ENCODE measurements at regions not wholly inside any gene's neighbourhood (a gene's known extent, or its start where the extent isn't known, plus 50 kb on each side); places are given as distances from the start of the nearest gene placed in this dataset.

DNA sequence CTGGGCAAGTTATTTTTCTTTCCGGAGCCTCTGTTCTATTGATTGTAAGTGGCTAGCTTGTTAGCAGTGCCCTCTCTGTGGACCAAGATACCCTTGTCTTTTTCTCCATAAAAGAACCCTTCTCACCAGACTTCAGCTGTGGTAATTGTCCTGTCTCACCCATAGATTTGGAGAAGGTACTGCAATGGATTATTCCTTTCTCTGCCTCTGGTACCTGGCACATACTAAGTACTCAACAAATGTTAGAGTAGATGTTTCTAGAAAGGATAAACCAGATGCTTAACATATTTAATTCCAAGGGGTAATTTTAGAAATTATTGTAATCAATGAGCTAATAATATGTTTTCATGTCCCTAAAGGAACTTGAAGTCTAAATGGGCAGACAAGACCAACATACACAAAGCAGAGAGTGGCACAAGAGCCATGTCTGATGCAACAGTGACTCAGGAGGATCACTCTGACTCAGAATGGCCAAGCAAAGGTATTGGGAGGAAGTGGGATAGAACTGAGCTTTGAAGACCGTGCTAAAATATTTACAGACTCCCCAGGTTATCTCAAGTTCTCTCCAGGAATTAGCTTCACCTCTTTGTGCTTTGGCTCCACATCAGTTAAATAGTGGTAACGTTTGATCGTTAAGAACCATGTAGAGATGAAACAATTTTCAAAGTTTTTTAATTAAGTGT lies 129.7 kb upstream of the OSR1 start:
- TF ChIP-seq, protein P1, sequence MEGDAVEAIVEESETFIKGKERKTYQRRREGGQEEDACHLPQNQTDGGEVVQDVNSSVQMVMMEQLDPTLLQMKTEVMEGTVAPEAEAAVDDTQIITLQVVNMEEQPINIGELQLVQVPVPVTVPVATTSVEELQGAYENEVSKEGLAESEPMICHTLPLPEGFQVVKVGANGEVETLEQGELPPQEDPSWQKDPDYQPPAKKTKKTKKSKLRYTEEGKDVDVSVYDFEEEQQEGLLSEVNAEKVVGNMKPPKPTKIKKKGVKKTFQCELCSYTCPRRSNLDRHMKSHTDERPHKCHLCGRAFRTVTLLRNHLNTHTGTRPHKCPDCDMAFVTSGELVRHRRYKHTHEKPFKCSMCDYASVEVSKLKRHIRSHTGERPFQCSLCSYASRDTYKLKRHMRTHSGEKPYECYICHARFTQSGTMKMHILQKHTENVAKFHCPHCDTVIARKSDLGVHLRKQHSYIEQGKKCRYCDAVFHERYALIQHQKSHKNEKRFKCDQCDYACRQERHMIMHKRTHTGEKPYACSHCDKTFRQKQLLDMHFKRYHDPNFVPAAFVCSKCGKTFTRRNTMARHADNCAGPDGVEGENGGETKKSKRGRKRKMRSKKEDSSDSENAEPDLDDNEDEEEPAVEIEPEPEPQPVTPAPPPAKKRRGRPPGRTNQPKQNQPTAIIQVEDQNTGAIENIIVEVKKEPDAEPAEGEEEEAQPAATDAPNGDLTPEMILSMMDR (IDR thresholded peaks at IDR 0.05) = no peak
- TF ChIP-seq POLR2A (IDR thresholded peaks at IDR 0.05) (no peak), POLR2AphosphoS5 (IDR thresholded peaks at IDR 0.05) (no peak), EP300 (IDR thresholded peaks at IDR 0.05) (no peak)
- peaks cover 7 to 27% (median 14%) of the 10 kb centered on the region in 3 donors for H3K4me1 ChIP-seq
- WGBS, 2 donors (ENCODE audit: low coverage in 1 of 2) = 84 to 96% methylated on average over 4 of the region's 4 CpGs
- no peak for ATAC-seq
- H3K27me3 ChIP-seq = no peaks in the 10 kb centered on the region
- H3K27ac ChIP-seq = no peak overlapping the region
- H3K9me3 ChIP-seq = no peaks in the 10 kb centered on the region
- no peak overlapping the region for H3K4me3 ChIP-seq
- H3K36me3 ChIP-seq = no peaks in the 10 kb centered on the region

DNA sequence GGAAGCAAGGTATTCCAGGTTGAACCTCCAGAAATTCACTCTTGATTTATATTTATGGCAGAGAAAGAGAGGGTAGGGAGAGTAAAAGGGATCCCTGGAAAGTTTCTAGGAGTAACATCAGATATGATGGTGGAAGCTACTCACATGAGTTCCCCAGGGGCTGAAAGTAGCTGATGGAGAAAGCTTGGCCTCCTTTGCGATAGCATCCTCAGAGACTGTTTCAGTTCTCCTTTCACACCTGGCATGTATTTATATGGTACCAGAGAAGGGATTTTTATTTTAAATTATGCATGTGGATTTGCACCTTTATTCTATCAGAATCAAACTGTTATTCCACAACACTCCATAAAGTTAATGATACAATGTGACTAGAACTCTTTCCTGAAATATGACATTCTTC lies 126.3 kb upstream of the OSR1 start:
- WGBS, 2 donors (ENCODE audit: low coverage in 1 of 2) = 92 to 100% methylated on average over 1 of the region's 1 CpG
- H3K27me3 ChIP-seq = no peaks in the 10 kb centered on the region
- H3K4me3 ChIP-seq = no peak overlapping the region
- H3K27ac ChIP-seq = no peak overlapping the region
- no peaks in the 10 kb centered on the region for H3K36me3 ChIP-seq
- no peaks in the 10 kb centered on the region for H3K9me3 ChIP-seq
- ATAC-seq = no peak
- peaks cover 0 to 6% (median 1%) of the 10 kb centered on the region in 3 donors for H3K4me1 ChIP-seq
- TF ChIP-seq POLR2AphosphoS5 (IDR thresholded peaks at IDR 0.05) = no peak
- TF ChIP-seq EP300 (IDR thresholded peaks at IDR 0.05) = no peak
- no peak for TF ChIP-seq POLR2A (IDR thresholded peaks at IDR 0.05)
- TF ChIP-seq, protein P1 (IDR thresholded peaks at IDR 0.05) = no peak

DNA sequence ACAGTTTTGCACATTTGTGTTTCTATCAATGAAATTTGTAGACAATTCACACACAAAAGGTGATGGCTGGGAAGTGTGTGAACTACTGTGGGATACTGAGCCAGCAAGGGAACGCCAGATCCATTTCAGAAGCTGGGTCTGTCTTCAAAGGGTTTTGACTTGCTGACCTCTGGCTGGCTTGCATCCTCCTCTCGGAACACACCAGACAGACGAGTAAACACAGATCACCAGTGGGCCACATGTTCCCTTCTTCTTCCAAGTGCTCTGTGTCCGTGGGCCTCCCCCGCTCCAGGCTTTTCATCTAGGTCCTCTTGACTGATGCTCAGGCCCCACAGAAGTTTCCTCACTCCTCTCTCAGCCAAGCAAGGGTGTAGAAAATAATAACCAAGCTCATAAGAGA lies 122.2 kb upstream of the OSR1 start:
- H3K36me3 ChIP-seq = no peaks in the 10 kb centered on the region
- no peaks in the 10 kb centered on the region for H3K4me1 ChIP-seq
- H3K27ac ChIP-seq = no peak overlapping the region
- TF ChIP-seq, protein P1 (IDR thresholded peaks at IDR 0.05) = no peak
- no peak for TF ChIP-seq EP300 (IDR thresholded peaks at IDR 0.05)
- TF ChIP-seq POLR2A (IDR thresholded peaks at IDR 0.05) = no peak
- TF ChIP-seq POLR2AphosphoS5 (IDR thresholded peaks at IDR 0.05) = no peak
- WGBS, 2 donors (ENCODE audit: low coverage in 1 of 2) = 60% methylated on average over 5 of the region's 5 CpGs; no CpG with 5 or more reads in 1 of the 2 donors
- H3K27me3 ChIP-seq = no peaks in the 10 kb centered on the region
- no peak for ATAC-seq
- H3K9me3 ChIP-seq = no peaks in the 10 kb centered on the region
- no peak overlapping the region for H3K4me3 ChIP-seq

DNA sequence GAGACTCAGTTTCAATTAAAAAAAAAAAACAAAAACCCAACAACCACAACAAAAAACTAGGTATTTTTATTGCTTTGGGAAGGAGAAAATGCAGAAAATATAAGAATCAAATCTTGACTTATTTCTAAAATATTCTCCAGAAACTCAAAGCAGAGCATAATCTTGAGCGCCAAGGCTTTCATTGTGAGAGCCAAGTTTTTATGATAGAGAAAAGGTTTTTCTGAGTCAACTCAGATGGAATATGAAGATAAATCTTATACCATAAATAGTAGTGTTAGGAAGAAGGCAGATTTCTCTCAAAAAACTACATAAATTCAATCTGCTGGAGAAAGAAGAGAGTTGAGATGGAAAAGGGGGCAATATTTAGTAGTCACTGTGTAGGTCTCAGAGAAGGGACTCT lies 121.2 kb upstream of the OSR1 start:
- no peaks in the 10 kb centered on the region for H3K9me3 ChIP-seq
- no peak overlapping the region for H3K27ac ChIP-seq
- TF ChIP-seq EP300 (IDR thresholded peaks at IDR 0.05) (no peak), POLR2A (IDR thresholded peaks at IDR 0.05) (no peak), POLR2AphosphoS5 (IDR thresholded peaks at IDR 0.05) (no peak)
- TF ChIP-seq, protein P1 (IDR thresholded peaks at IDR 0.05) = no peak
- H3K4me3 ChIP-seq = no peak overlapping the region
- H3K36me3 ChIP-seq = no peaks in the 10 kb centered on the region
- 94 to 100% methylated on average over 1 of the region's 1 CpG for WGBS, 2 donors (ENCODE audit: low coverage in 1 of 2)
- H3K4me1 ChIP-seq = no peaks in the 10 kb centered on the region
- H3K27me3 ChIP-seq = no peaks in the 10 kb centered on the region
- no peak for ATAC-seq

DNA sequence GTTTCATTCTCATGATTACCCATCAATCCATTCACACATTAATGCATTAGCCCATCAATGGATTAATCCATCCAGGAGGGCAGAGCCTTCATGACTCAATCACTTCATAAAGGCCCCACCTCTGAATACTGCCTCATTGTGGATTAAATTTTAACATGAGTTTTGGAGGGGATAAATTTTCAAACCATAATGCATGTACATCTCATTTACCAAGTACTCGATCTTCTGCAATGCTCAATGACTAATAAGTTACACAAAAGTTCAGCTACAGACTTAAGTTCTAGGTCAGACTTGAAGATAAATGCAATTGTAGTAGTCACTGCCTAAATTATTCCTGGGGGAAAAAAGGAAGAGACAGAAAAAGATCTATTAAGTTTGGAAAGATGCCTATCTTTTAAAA lies 120.0 kb upstream of the OSR1 start:
- no peak for ATAC-seq
- WGBS, 2 donors (ENCODE audit: low coverage in 1 of 2) = 79 to 80% methylated on average over 1 of the region's 1 CpG
- no peaks in the 10 kb centered on the region for H3K9me3 ChIP-seq

More for the DNA sequence above, 120.0 kb upstream of the OSR1 start:
- no peak overlapping the region for H3K27ac ChIP-seq
- no peak for TF ChIP-seq POLR2A (IDR thresholded peaks at IDR 0.05)
- TF ChIP-seq EP300 (IDR thresholded peaks at IDR 0.05) = no peak
- TF ChIP-seq, protein P1 (IDR thresholded peaks at IDR 0.05) = no peak
- no peak for TF ChIP-seq POLR2AphosphoS5 (IDR thresholded peaks at IDR 0.05)
- H3K27me3 ChIP-seq = no peaks in the 10 kb centered on the region
- no peaks in the 10 kb centered on the region for H3K4me1 ChIP-seq
- no peaks in the 10 kb centered on the region for H3K36me3 ChIP-seq
- H3K4me3 ChIP-seq = no peak overlapping the region
